Stimulated activated effector memory CD8-positive, alpha-beta T cell treated with anti-CD3 and anti-CD28 coated beads, Interleukin-12 subunit alpha, Interleukin-12 subunit beta, amount 100 ng/mL, for 72 hours (primary cell): ENCODE measurements at regions not wholly inside any gene's neighbourhood (a gene's known extent, or its start where the extent isn't known, plus 50 kb on each side); places are given as distances from the start of the nearest gene placed in this dataset.
"Not testable (repeated sequence)": the region's sequence is repeated elsewhere in the genome, so short reads cannot be mapped to it uniquely, and the experiment has no call there.

ENCODE experiments used
- ATAC-seq: fragments of 150-1000 bp; cut with Tn5 transposase; 2 replicates; pipeline ENCODE4 v1.10.0; 2021
- DNase-seq, 2 donors: peaks; one replicate each; pipeline ENCODE4 v3.0.0; 2021 to 2022; ENCODE audit warnings: low spot score in 2 of 2
- H3K27ac Mint-ChIP-seq: one replicate; pipeline ENCODE4 v1.8.0; 2022; ENCODE audit warnings: mild to moderate bottlenecking, mixed read lengths
- H3K36me3 Mint-ChIP-seq: one replicate; pipeline ENCODE4 v1.8.0; 2022; ENCODE audit warnings: mild to moderate bottlenecking, mixed read lengths
- H3K4me1 Mint-ChIP-seq: one replicate; pipeline ENCODE4 v1.8.0; 2022; ENCODE audit warnings: mixed read lengths
- H3K4me3 Mint-ChIP-seq: one replicate; pipeline ENCODE4 v1.8.0; 2022; ENCODE audit warnings: mild to moderate bottlenecking, mixed read lengths
- H3K9me3 Mint-ChIP-seq: one replicate; pipeline ENCODE4 v1.8.0; 2022; ENCODE audit warnings: mixed read lengths

GRCh38 chr7:17427924-17428323 is 129.5 kb downstream of the AHR start:
- no peaks in the 10 kb centered on the region for H3K4me1 Mint-ChIP-seq
- H3K9me3 Mint-ChIP-seq: peaks cover 9% of the 10 kb centered on the region
- ATAC-seq: no peak
- no peak for DNase-seq
- no peaks in the 10 kb centered on the region for H3K36me3 Mint-ChIP-seq
- H3K27ac Mint-ChIP-seq: no peak overlapping the region
- H3K4me3 Mint-ChIP-seq: no peak overlapping the region

- Mint-ChIP-seq H3K27ac (no peak overlapping the region), H3K36me3 (no peaks in the 10 kb centered on the region), H3K9me3 (peaks cover 9% of the 10 kb centered on the region), H3K4me1 (no peaks in the 10 kb centered on the region), H3K4me3 (no peak overlapping the region)
- ATAC-seq: no peak
- DNase-seq: no peak
These were observed 131.1 kb downstream of the AHR start for GRCh38 chr7:17429579-17429978.

GRCh38 chr7:17432793-17433192 is 134.3 kb downstream of the AHR start:
- no peak for ATAC-seq
- H3K4me3 Mint-ChIP-seq: no peak overlapping the region
- no peaks in the 10 kb centered on the region for H3K36me3 Mint-ChIP-seq
- no peaks in the 10 kb centered on the region for H3K4me1 Mint-ChIP-seq
- H3K9me3 Mint-ChIP-seq: peaks cover 7% of the 10 kb centered on the region
- DNase-seq: no peak
- H3K27ac Mint-ChIP-seq: no peak overlapping the region

- Mint-ChIP-seq H3K36me3 (no peaks in the 10 kb centered on the region), H3K9me3 (no peaks in the 10 kb centered on the region), H3K27ac (no peak overlapping the region), H3K4me1 (no peaks in the 10 kb centered on the region), H3K4me3 (no peak overlapping the region)
- DNase-seq (no peak), ATAC-seq (no peak)
These were observed 135.7 kb downstream of the AHR start for GRCh38 chr7:17434191-17434590.

- DNase-seq (no peak), ATAC-seq (no peak)
- Mint-ChIP-seq H3K4me1 (no peaks in the 10 kb centered on the region), H3K36me3 (no peaks in the 10 kb centered on the region), H3K27ac (no peak overlapping the region), H3K9me3 (no peaks in the 10 kb centered on the region), H3K4me3 (no peak overlapping the region)
These were observed 136.6 kb downstream of the AHR start for GRCh38 chr7:17434841-17435692.

- peaks cover 6% of the 10 kb centered on the region for H3K9me3 Mint-ChIP-seq
These were observed 137.7 kb downstream of the AHR start for GRCh38 chr7:17436126-17436525.

GRCh38 chr7:17437586-17437985 is 139.1 kb downstream of the AHR start:
- ATAC-seq: no peak
- Mint-ChIP-seq H3K9me3 (peaks cover 6% of the 10 kb centered on the region), H3K4me3 (no peak overlapping the region), H3K36me3 (no peaks in the 10 kb centered on the region), H3K27ac (no peak overlapping the region), H3K4me1 (no peaks in the 10 kb centered on the region)
- no peak for DNase-seq

More at GRCh38 chr7:17436126-17436525, 137.7 kb downstream of the AHR start:
- Mint-ChIP-seq H3K4me1 (no peaks in the 10 kb centered on the region), H3K4me3 (no peak overlapping the region), H3K27ac (no peak overlapping the region), H3K36me3 (no peaks in the 10 kb centered on the region)
- DNase-seq (no peak), ATAC-seq (no peak)

GRCh38 chr7:17440025-17440784 is 141.8 kb downstream of the AHR start:
- DNase-seq, ATAC-seq, H3K4me3 Mint-ChIP-seq, H3K4me1 Mint-ChIP-seq, H3K36me3 Mint-ChIP-seq, H3K9me3 Mint-ChIP-seq, H3K27ac Mint-ChIP-seq: not testable (repeated sequence)

- DNase-seq (no peak), ATAC-seq (no peak)
- Mint-ChIP-seq H3K36me3 (no peaks in the 10 kb centered on the region), H3K9me3 (peaks cover 6% of the 10 kb centered on the region), H3K4me1 (no peaks in the 10 kb centered on the region), H3K4me3 (no peak overlapping the region), H3K27ac (no peak overlapping the region)
These were observed 142.4 kb downstream of the AHR start for GRCh38 chr7:17440831-17441230.

GRCh38 chr7:17441557-17441956 is 143.1 kb downstream of the AHR start:
- ATAC-seq: no peak
- no peaks in the 10 kb centered on the region for H3K36me3 Mint-ChIP-seq

GRCh38 chr7:17444151-17444550 is 145.7 kb downstream of the AHR start:
- no peak overlapping the region for H3K4me3 Mint-ChIP-seq
- peaks cover 15% of the 10 kb centered on the region for H3K9me3 Mint-ChIP-seq
- no peaks in the 10 kb centered on the region for H3K36me3 Mint-ChIP-seq
- H3K4me1 Mint-ChIP-seq: no peaks in the 10 kb centered on the region
- ATAC-seq: no peak
- no peak overlapping the region for H3K27ac Mint-ChIP-seq
- no peak for DNase-seq

More at GRCh38 chr7:17441557-17441956, 143.1 kb downstream of the AHR start:
- H3K9me3 Mint-ChIP-seq: peaks cover 6% of the 10 kb centered on the region
- DNase-seq: no peak
- H3K4me3 Mint-ChIP-seq: no peak overlapping the region
- H3K4me1 Mint-ChIP-seq: no peaks in the 10 kb centered on the region
- no peak overlapping the region for H3K27ac Mint-ChIP-seq

- H3K36me3 Mint-ChIP-seq: no peaks in the 10 kb centered on the region
- DNase-seq (no peak), ATAC-seq (no peak)
- no peak overlapping the region for H3K27ac Mint-ChIP-seq
- no peaks in the 10 kb centered on the region for H3K4me1 Mint-ChIP-seq
- H3K4me3 Mint-ChIP-seq: no peak overlapping the region
- peaks cover 15% of the 10 kb centered on the region for H3K9me3 Mint-ChIP-seq
These were observed 146.2 kb downstream of the AHR start for GRCh38 chr7:17444673-17445072.

- H3K4me3 Mint-ChIP-seq: no peak overlapping the region
- H3K9me3 Mint-ChIP-seq: peaks cover 8% of the 10 kb centered on the region
- ATAC-seq (no peak), DNase-seq (no peak)
- no peaks in the 10 kb centered on the region for H3K4me1 Mint-ChIP-seq
- no peak overlapping the region for H3K27ac Mint-ChIP-seq
- H3K36me3 Mint-ChIP-seq: no peaks in the 10 kb centered on the region
These were observed 147.9 kb downstream of the AHR start for GRCh38 chr7:17446340-17446739.

GRCh38 chr7:17447728-17448478 is 149.5 kb downstream of the AHR start:
- Mint-ChIP-seq H3K4me3 (no peak overlapping the region), H3K36me3 (no peaks in the 10 kb centered on the region), H3K4me1 (no peaks in the 10 kb centered on the region), H3K9me3 (peaks cover 8% of the 10 kb centered on the region), H3K27ac (no peak overlapping the region)
- DNase-seq (no peak), ATAC-seq (no peak)
